Breast epithelium (tissue), 3 donors: ENCODE measurements at regions not wholly inside any gene's neighbourhood (a gene's known extent, or its start where the extent isn't known, plus 50 kb on each side); places are given as distances from the start of the nearest gene placed in this dataset.

ENCODE experiments used
- CTCF ChIP-seq, 3 donors: fragments of 450-650 bp; IDR thresholded peaks; one replicate each; pipeline ENCODE4 v1.5.1; 2016 to 2017; ENCODE audit warnings: antibody characterized with exemption in 3 of 3, mild to moderate bottlenecking in 3 of 3, moderate library complexity in 3 of 3
- POLR2A ChIP-seq: fragments of 450-650 bp; IDR thresholded peaks from one replicate; pipeline ENCODE4 v1.6.1; 2016; ENCODE audit warnings: antibody characterized with exemption, mild to moderate bottlenecking, moderate library complexity

- TF ChIP-seq CTCF (IDR thresholded peaks at IDR 0.05), result no peak
- TF ChIP-seq POLR2A, result no peak
Measured at GRCh38 chr5:164335837-164336236, 830.4 kb downstream of the MAT2B start.
